Subcutaneous abdominal adipose tissue (tissue), 5 donors: ENCODE measurements at regions not wholly inside any gene's neighbourhood (a gene's known extent, or its start where the extent isn't known, plus 50 kb on each side); places are given as distances from the start of the nearest gene placed in this dataset.

Source experiments
- H3K27ac ChIP-seq: one replicate; pipeline ENCODE4 v1.7.0; 2013; ENCODE audit warnings: low read depth, mild to moderate bottlenecking, inconsistent platforms, low read length, moderate library complexity
- H3K27me3 ChIP-seq, 5 donors: one replicate each; pipeline ENCODE4 v1.7.0; 2013; ENCODE audit warnings: low read length in 5 of 5, inconsistent platforms in 1 of 5; ENCODE audit not compliant: control insufficient read depth in 5 of 5, insufficient read depth in 4 of 5
- H3K36me3 ChIP-seq, 5 donors: one replicate each; pipeline ENCODE4 v1.7.0; 2013; ENCODE audit warnings: low read length in 5 of 5; ENCODE audit not compliant: control insufficient read depth in 5 of 5, insufficient read depth in 5 of 5
- H3K4me1 ChIP-seq, 5 donors: one replicate each; pipeline ENCODE4 v1.7.0; 2013; ENCODE audit warnings: low read length in 5 of 5, mild to moderate bottlenecking in 3 of 5, moderate library complexity in 1 of 5; ENCODE audit not compliant: control insufficient read depth in 5 of 5, insufficient read depth in 5 of 5
- H3K4me3 ChIP-seq, 5 donors: one replicate each; pipeline ENCODE4 v1.7.0; 2013; ENCODE audit warnings: low read length in 5 of 5, low read depth in 1 of 5
- H3K9ac ChIP-seq, 5 donors: one replicate each; pipeline ENCODE4 v1.7.0; 2013; ENCODE audit warnings: low read length in 5 of 5, mild to moderate bottlenecking in 4 of 5, moderate library complexity in 3 of 5
- H3K9me3 ChIP-seq, 5 donors: one replicate each; pipeline ENCODE4 v1.7.0; 2013; ENCODE audit warnings: low read length in 5 of 5; ENCODE audit not compliant: control insufficient read depth in 5 of 5
- donor health status: healthy.
- donor health status: healthy.
- donor health status: healthy.
- donor health status: healthy.
- donor health status: healthy.

- no peak overlapping the region for H3K9ac ChIP-seq
- H3K27me3 ChIP-seq, result no peaks in the 10 kb centered on the region
- no peak overlapping the region for H3K27ac ChIP-seq
- H3K9me3 ChIP-seq, result no peaks in the 10 kb centered on the region
- H3K36me3 ChIP-seq, result no peaks in the 10 kb centered on the region
- peaks cover 0 to 12% (median 0%) of the 10 kb centered on the region in 5 donors for H3K4me1 ChIP-seq
- no peak overlapping the region for H3K4me3 ChIP-seq
Measured at GRCh38 chr13:58018865-58019264, 387.3 kb downstream of the PCDH17 start.

- H3K9ac ChIP-seq, result no peak overlapping the region
- no peaks in the 10 kb centered on the region for H3K36me3 ChIP-seq
- no peaks in the 10 kb centered on the region for H3K27me3 ChIP-seq
- H3K27ac ChIP-seq, result no peak overlapping the region
- H3K4me1 ChIP-seq, result peaks cover 0 to 23% (median 0%) of the 10 kb centered on the region in 5 donors
- H3K4me3 ChIP-seq, result no peak overlapping the region
- H3K9me3 ChIP-seq, result no peaks in the 10 kb centered on the region
Measured at GRCh38 chr13:58024103-58024502, 392.6 kb downstream of the PCDH17 start.

- Histone ChIP-seq H3K4me1 (peaks cover 0 to 23% (median 0%) of the 10 kb centered on the region in 5 donors), H3K27ac (no peak overlapping the region), H3K4me3 (no peak overlapping the region), H3K36me3 (no peaks in the 10 kb centered on the region), H3K9ac (no peak overlapping the region), H3K27me3 (no peaks in the 10 kb centered on the region), H3K9me3 (no peaks in the 10 kb centered on the region)
Measured at GRCh38 chr13:58025821-58026220, 394.3 kb downstream of the PCDH17 start.

GRCh38 chr13:58032676-58033460 lies 401.3 kb downstream of the PCDH17 start:
- Histone ChIP-seq H3K27ac (no peak overlapping the region), H3K9me3 (no peaks in the 10 kb centered on the region), H3K4me1 (no peaks in the 10 kb centered on the region), H3K9ac (no peak overlapping the region), H3K4me3 (no peak overlapping the region), H3K36me3 (no peaks in the 10 kb centered on the region), H3K27me3 (no peaks in the 10 kb centered on the region)

- Histone ChIP-seq H3K27ac (no peak overlapping the region), H3K4me3 (no peak overlapping the region), H3K27me3 (no peaks in the 10 kb centered on the region), H3K4me1 (no peaks in the 10 kb centered on the region), H3K36me3 (no peaks in the 10 kb centered on the region), H3K9me3 (no peaks in the 10 kb centered on the region), H3K9ac (no peak overlapping the region)
Measured at GRCh38 chr13:58043971-58044370, 412.4 kb downstream of the PCDH17 start.

GRCh38 chr13:58048670-58049069 lies 417.1 kb downstream of the PCDH17 start:
- no peaks in the 10 kb centered on the region for H3K27me3 ChIP-seq
- H3K4me3 ChIP-seq, result no peak overlapping the region
- no peaks in the 10 kb centered on the region for H3K4me1 ChIP-seq
- no peaks in the 10 kb centered on the region for H3K9me3 ChIP-seq
- H3K9ac ChIP-seq, result no peak overlapping the region
- no peak overlapping the region for H3K27ac ChIP-seq
- H3K36me3 ChIP-seq, result no peaks in the 10 kb centered on the region

GRCh38 chr13:58051396-58051795 lies 419.9 kb downstream of the PCDH17 start:
- no peak overlapping the region for H3K27ac ChIP-seq
- H3K4me3 ChIP-seq, result no peak overlapping the region
- no peaks in the 10 kb centered on the region for H3K36me3 ChIP-seq
- H3K9me3 ChIP-seq, result no peaks in the 10 kb centered on the region
- no peaks in the 10 kb centered on the region for H3K4me1 ChIP-seq
- no peaks in the 10 kb centered on the region for H3K27me3 ChIP-seq
- H3K9ac ChIP-seq, result no peak overlapping the region

GRCh38 chr13:58051807-58052375 lies 420.3 kb downstream of the PCDH17 start:
- H3K27me3 ChIP-seq, result no peaks in the 10 kb centered on the region
- no peak overlapping the region for H3K4me3 ChIP-seq
- H3K9me3 ChIP-seq, result no peaks in the 10 kb centered on the region
- H3K27ac ChIP-seq, result no peak overlapping the region
- H3K36me3 ChIP-seq, result no peaks in the 10 kb centered on the region
- H3K4me1 ChIP-seq, result no peaks in the 10 kb centered on the region
- no peak overlapping the region for H3K9ac ChIP-seq

GRCh38 chr13:58056426-58056825 lies 424.9 kb downstream of the PCDH17 start:
- H3K4me1 ChIP-seq, result no peaks in the 10 kb centered on the region
- H3K27ac ChIP-seq, result no peak overlapping the region
- no peak overlapping the region for H3K4me3 ChIP-seq
- H3K9ac ChIP-seq, result no peak overlapping the region
- H3K36me3 ChIP-seq, result no peaks in the 10 kb centered on the region
- no peaks in the 10 kb centered on the region for H3K9me3 ChIP-seq
- H3K27me3 ChIP-seq, result no peaks in the 10 kb centered on the region

- Histone ChIP-seq H3K36me3 (no peaks in the 10 kb centered on the region), H3K9me3 (peaks cover 0 to 5% (median 0%) of the 10 kb centered on the region in 5 donors), H3K4me1 (no peaks in the 10 kb centered on the region), H3K27ac (no peak overlapping the region), H3K27me3 (no peaks in the 10 kb centered on the region), H3K4me3 (no peak overlapping the region), H3K9ac (no peak overlapping the region)
Measured at GRCh38 chr13:58059624-58060023, 428.1 kb downstream of the PCDH17 start.
